ENCODE measurements at regions not wholly inside any gene's neighbourhood (a gene's known extent, or its start where the extent isn't known, plus 50 kb on each side); places are given as distances from the start of the nearest gene placed in this dataset.
"Not testable (repeated sequence)": the region's sequence is repeated elsewhere in the genome, so short reads cannot be mapped to it uniquely, and the experiment has no call there.

DNA sequence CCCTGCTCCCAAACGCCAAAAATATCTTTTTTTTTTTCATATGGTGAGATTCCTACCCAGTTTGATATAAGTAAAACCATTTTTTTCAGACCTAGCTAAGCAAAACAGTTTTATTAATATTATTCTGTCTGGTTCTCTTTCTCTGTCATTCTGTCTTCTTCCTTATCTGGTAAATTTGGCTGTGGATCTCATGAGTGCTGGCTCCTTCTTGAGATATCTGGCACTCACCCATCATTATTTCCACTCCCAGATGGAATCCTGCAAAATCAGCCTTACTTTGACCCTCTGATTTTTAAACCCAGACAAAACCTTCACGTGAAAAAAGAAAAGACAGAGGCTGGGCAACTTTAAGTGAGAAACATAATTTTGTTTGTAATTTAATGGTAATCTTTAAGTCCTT is 373.6 kb downstream of the NYAP2 start:
- no peak for DNase-seq

DNA sequence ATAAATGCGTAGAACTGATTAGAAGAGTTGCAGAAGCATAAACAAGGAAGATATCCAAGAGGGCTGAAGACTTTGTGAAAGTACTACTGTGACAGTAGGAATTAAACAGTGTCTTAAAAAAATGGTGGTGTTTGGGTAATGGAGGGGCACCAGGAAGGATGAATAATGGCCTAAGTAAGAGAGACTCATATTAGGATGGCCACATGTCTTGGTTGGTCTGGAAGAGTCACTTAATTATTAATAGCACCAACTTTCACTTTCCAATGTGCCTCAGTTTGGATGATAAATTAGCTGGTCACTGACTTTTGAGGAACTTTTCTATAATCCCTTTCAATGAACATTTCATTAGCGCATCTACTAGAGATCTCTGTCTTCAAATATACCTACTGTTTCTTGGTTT is 372.2 kb downstream of the NYAP2 start:
- no peak for DNase-seq

DNA sequence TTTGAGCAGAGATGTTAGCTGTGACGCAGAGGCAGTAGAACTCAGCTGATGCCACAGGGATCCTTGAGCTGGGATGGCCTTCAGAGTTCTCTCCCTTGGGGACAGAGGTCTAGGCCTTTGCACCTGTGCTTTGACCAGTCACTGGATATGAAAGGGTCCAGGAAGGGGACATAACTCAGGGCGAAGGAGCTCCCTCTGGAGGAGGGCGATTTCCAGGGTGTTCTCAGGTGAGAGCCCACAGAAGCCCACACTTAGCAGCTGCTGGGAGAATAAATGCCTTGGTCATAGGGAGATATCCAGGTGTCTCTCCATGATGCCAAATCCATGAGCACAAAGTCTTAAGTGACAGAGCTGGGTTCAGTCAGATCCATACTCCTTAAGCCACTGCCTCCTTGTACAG is 369.2 kb downstream of the NYAP2 start:
- DNase-seq: no peak

DNA sequence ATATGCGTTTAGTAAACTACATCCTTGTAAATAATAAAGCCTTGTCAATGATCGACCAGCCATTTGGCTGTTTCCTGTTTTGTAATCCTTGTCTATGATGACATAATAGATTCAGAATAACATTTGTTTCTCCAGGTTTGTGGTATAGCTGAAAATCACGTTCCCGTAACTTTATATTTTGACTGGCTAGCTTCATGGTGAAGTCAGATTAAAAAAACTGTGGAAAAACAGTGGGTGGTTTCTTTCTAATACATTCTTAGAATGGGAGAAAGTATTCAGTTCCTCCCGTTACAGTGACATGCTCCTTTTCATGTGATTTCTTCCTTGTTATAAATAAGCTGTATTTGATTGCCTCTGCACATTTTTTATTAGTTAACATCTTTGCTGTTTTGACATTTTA is 366.9 kb downstream of the NYAP2 start:
- DNase-seq: no peak

DNA sequence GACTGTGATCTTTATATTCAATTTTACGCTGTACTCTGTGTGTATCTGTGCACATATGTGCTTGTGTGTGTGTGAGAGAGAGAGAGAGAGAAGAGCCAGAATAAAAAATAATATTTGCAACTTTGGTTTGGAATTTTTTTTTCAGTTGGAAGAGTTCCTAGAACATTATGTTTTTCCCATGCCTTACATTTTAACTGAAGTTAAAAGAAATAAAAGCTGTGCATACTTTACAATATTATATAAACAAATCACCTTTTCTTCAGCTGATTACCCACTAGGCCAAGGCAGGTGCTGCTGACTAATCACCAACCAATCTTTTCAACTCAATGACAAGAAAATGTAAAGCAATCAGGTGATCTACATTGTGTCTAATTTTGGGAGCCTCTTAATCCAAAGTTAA is 366.3 kb downstream of the NYAP2 start:
- no peak for DNase-seq

DNA sequence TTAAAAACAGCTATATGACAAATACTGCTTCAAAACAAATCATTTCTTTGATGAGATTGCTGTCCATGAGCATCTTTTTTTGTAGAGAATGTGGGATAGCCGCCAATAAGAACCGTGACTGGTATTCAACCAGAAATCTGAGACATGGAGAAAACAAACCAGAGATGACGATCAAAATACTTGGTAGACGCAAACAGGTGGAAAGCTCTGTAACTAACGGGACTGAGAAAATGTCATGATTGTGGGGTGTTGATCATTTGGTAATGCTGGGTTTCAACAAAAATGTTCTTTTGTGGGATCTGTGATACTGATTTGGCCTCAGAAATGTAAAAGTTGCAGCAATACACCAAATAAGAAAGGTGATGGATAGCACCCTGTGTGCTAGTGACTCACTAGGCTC is 364.8 kb downstream of the NYAP2 start:
- no peak for DNase-seq

DNA sequence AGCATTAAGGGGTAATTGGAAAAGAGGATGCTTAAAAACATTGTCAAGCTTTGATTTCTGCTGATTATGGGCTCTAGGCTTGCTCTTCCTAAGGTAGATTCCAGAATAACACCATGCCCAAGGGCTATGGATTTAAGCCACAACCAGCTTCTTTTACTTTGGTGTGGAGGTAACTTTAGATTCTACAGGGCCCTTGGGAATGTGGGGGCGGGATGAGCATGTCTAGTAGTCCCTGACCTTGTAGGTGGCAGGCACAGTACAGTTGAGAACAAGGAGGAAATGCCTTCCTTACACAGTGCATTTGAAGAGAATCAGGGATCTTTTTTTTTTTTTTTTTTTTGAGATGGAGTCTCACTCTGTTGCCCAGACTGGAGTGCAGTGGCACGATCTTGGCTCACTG is 364.2 kb downstream of the NYAP2 start:
- no peak for DNase-seq

DNA sequence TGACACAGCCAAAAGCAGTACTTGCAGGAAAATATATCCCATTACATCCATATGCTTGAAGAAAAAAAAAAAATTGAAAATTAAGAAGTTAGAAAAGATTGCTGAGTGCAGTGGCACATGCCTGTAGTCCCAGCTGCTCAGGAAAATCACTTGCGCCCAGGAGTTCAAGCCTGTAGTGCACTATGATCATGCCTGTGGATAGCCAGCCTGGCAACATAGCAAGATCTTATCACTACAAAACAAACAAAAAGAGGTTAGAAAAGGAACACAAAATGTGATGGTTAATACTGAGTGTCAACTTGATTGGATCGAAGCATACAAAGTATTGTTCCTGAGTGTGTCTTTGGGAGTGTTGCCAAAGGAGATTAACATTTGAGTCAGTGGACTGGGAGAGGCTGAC is 361.9 kb downstream of the NYAP2 start:
- no peak for DNase-seq

DNA sequence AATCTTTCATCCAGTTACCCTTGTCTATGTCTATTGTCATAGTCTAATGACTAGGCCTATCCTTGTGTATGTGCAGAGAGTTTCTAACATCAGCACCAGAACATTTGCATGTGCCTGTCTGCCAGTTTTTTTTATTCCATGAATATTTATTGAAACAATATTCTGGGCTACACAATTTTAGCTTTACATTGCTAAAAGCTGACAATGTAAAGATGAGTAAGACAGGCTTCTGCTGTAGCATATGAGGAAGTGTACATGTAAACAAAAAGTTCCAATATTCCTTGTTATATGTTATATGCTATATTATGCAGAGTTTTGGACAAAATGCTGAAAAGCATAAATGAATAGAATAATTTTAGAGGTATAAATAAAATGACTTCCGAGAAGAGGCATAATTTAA is 357.7 kb downstream of the NYAP2 start:
- no peak for DNase-seq

DNA sequence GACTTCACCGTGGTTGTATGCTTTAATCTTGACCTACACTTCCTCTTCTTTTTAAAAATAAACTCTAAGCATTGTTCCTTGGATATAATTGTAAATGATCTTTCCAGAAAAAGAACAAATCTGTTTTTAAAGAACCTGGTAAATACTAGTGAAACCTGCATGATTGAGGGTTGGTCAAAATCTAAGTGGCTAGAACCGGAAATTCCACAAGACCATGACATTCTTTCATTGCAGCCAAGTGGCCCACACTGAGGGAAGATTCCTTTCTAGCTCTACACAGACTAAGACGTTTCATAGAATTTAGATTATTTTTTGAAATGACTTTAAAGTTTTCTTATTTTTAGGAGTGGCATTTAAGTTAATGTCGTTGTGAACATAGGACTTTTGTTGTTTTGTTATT is 356.7 kb downstream of the NYAP2 start:
- no peak for DNase-seq

DNA sequence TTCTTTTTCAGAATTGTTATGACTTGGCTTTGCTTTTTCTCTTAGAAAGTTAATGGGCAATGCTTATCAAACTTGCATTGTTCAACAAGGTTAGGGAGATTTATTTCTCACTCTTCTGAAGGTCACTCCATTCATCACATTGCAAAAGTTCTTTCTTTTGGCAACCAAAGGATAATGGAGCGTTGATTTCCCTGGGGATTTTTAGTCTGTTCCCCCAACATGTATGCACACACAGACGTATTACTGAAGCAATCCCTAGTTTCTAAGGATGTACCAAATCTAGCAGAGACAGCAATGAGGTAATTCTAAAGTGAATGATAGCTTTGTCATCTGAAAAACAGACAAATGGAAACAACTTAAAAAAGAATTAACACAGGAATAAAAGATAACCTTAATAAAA is 349.1 kb downstream of the NYAP2 start:
- DNase-seq: no peak

DNA sequence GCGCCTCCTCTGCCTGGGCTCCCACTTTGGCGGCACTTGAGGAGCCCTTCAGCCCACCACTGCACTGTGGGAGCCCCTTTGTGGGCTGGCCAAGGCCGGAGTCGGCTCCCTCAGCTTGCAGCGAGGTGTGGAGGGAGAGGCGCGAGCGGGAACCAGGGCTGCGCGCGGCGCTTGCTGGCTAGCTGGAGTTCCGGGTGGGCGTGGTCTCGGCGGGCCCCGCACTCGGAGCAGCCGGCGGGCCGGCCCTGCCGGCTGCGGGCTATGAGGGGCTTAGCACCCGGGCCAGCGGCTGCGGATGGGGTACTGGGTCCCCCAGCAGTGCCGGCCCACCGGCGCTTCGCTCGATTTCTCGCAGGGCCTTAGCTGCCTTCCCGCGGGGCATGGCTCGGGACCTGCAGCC is 344.5 kb downstream of the NYAP2 start:
- DNase-seq: not testable (repeated sequence)

DNA sequence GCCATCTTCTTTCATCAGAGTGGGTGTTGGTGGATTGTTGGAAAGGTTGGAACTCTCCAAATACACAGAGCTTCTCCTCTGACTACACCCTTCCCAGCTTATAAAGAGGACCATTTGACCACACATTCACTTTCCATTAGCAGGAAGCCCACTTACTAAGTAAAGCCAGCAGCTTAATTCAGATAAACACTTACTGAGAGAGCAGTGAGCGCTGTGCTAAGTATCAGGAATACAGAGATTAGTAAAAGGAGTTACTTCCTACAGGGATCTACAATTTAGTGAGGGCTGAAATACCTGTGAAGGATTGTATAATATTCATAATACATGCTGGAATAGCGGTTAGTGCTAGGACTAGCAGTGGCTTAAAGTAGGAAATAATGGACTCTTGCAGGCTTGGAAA is 343.0 kb downstream of the NYAP2 start:
- no peak for DNase-seq

DNA sequence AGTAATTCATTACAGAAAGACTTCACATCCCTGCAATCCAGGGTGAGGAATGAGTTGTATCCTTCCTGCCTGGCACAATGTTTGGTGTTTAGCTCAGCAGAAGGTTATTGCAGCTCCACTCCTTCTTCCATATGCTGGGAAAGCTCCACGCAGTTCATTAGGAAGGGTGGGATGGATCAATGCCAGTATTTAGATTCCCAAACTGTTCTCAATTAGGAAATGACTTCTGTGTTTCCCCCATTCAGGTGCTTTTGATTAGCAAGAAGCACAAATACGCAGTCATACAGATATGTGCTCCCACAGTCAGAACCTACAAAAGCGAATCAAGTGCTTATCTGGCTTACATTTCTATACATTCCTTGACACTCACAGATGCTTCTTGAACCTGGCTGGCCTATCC is 340.6 kb downstream of the NYAP2 start:
- no peak for DNase-seq

DNA sequence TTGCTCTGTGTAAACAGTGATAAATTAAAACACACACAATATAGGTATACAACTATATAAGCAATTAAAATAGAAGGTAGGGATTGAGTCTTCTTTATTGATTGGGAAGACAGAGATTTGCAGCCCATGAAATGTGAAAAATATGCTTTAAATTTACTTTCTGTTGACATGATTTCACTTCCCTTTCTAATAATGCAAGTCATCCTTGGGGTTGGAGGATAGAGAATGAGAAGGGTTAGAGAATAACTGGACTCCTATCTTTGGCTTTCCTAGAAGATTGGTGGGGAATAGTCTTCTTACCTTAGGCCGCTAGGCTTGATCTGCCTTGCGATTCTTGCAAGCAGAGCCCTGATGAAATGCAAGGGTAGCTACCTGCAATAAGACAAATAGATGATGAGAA is 339.8 kb downstream of the NYAP2 start:
- no peak for DNase-seq

DNA sequence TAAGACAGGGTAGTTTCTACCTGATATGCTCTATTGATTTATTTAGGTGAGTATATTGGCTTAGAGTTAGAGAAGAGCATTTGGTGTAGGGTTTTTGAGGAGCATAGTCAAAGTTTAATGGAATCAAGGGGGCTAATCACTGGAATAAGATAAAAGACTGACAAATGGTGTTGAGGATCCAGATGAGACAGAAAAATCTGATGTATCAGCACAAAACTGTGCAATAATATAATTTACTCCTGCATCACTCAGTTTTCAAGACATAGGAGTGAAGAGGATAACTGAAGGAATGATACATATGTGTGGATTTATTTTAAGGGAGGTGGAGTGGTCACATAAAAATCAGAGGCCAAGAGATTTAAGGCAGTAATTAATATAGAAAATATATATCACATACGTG is 339.2 kb downstream of the NYAP2 start:
- DNase-seq: no peak

DNA sequence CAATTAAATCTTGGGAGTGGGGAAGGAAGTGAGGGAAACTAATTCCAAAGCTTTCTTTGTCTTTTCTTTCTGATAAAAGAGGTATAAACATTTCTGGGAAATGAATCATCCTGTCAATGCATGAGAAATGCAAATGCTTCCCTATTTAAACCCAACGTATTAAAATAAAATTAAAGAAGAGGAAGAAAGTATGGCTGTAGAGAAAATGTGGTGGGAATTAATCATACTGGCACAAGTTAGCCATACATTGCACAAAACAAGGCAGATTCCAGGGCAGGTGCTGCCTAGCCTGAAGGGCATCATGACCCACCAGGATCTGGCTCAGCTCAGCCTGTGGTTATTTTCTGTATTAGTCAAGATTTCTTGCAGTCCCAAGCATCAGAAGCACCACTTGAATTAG is 338.0 kb downstream of the NYAP2 start:
- no peak for DNase-seq

DNA sequence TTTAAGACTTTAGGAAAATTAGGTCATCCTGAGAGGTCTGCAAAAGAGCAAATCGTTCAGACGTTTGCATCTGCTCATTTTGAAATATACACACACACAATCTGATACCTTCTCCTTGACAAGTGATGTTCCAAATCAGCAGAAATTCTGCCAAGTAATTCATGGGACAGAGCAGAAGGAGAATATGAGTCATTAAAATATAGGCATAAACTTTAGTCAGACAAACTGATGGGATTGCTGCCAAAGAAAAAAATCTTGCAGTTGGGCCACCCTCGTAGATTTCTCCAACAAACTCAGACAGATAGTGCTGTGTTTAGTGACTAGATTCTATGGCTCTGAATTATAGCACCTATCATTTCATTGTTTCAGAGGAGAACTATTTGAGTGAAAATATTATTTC is 336.3 kb downstream of the NYAP2 start:
- no peak for DNase-seq

DNA sequence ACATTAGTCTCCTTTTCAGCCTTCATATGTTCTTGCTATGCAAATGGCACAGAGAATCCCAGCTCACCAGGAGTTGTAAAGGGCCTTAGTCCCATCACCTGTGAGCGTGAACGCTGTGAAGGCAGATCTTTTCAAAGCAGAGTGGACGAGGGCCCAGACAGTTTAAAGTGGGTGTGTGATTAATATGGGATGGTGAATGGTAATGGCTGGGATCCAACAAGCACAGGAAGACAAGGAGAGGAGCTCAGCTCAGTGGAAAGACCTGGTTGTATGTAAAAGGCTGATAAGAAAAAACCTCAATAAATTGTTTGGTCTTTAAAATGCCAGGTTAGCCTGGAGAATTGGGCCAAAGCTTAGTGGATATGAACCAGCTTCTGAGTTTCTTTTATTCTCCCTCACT is 326.2 kb downstream of the NYAP2 start:
- DNase-seq: no peak

Measured in CD4-positive, alpha-beta T cell treated with Interleukin-17A for 4 hours (primary cell).